Mucosa of stomach (tissue), 1 donor: ENCODE measurements at regions not wholly inside any gene's neighbourhood (a gene's known extent, or its start where the extent isn't known, plus 50 kb on each side); places are given as distances from the start of the nearest gene placed in this dataset.
"Not testable (repeated sequence)": the region's sequence is repeated elsewhere in the genome, so short reads cannot be mapped to it uniquely, and the experiment has no call there.

ENCODE experiments used
- H3K27me3 ChIP-seq: one replicate; pipeline ENCODE4 v1.7.0; 2013; ENCODE audit warnings: mild to moderate bottlenecking, low read length; ENCODE audit not compliant: control insufficient read depth, insufficient read depth
- H3K36me3 ChIP-seq: one replicate; pipeline ENCODE4 v1.7.0; 2013; ENCODE audit warnings: low read length; ENCODE audit not compliant: control insufficient read depth, insufficient read depth
- H3K4me1 ChIP-seq: one replicate; pipeline ENCODE4 v1.7.0; 2013; ENCODE audit warnings: mild to moderate bottlenecking, low read length; ENCODE audit not compliant: control insufficient read depth, insufficient read depth
- H3K4me3 ChIP-seq: one replicate; pipeline ENCODE4 v1.7.0; 2013; ENCODE audit warnings: low read length
- H3K9ac ChIP-seq: one replicate; pipeline ENCODE4 v1.7.0; 2013; ENCODE audit warnings: mild to moderate bottlenecking, low read length, moderate library complexity
- H3K9me3 ChIP-seq: one replicate; pipeline ENCODE4 v1.7.0; 2013; ENCODE audit warnings: mild to moderate bottlenecking, low read length, moderate library complexity; ENCODE audit not compliant: control insufficient read depth
- donor health status: Pancreatic carcinoma.

GRCh38 chr10:26621243-26621888 lies 76.1 kb upstream of the PDSS1 start:
- Histone ChIP-seq H3K27me3 (no peaks in the 10 kb centered on the region), H3K9me3 (no peaks in the 10 kb centered on the region), H3K4me1 (peaks cover 8% of the 10 kb centered on the region), H3K4me3 (peak overlapping the region; percentile 49), H3K9ac (peak overlapping the region; percentile 60), H3K36me3 (no peaks in the 10 kb centered on the region)

- H3K4me1 ChIP-seq = peaks cover 8% of the 10 kb centered on the region
- no peaks in the 10 kb centered on the region for H3K9me3 ChIP-seq
- H3K9ac ChIP-seq = peak overlapping the region; percentile 60
- peak overlapping the region; percentile 49 for H3K4me3 ChIP-seq
- no peaks in the 10 kb centered on the region for H3K27me3 ChIP-seq
- H3K36me3 ChIP-seq = no peaks in the 10 kb centered on the region
These were observed 75.4 kb upstream of the PDSS1 start for GRCh38 chr10:26621889-26622711.

GRCh38 chr10:26622891-26623290 lies 74.6 kb upstream of the PDSS1 start:
- no peaks in the 10 kb centered on the region for H3K36me3 ChIP-seq
- peaks cover 8% of the 10 kb centered on the region for H3K4me1 ChIP-seq
- H3K27me3 ChIP-seq = no peaks in the 10 kb centered on the region
- no peaks in the 10 kb centered on the region for H3K9me3 ChIP-seq
- H3K4me3 ChIP-seq = no peak overlapping the region
- H3K9ac ChIP-seq = no peak overlapping the region

GRCh38 chr10:26624006-26624405 lies 73.5 kb upstream of the PDSS1 start:
- Histone ChIP-seq H3K4me1 (peaks cover 8% of the 10 kb centered on the region), H3K9me3 (no peaks in the 10 kb centered on the region), H3K9ac (no peak overlapping the region), H3K27me3 (no peaks in the 10 kb centered on the region), H3K36me3 (no peaks in the 10 kb centered on the region), H3K4me3 (no peak overlapping the region)

GRCh38 chr10:26626066-26626465 lies 71.4 kb upstream of the PDSS1 start:
- Histone ChIP-seq H3K27me3 (no peaks in the 10 kb centered on the region), H3K4me1 (no peaks in the 10 kb centered on the region), H3K9me3 (no peaks in the 10 kb centered on the region), H3K36me3 (no peaks in the 10 kb centered on the region), H3K9ac (no peak overlapping the region), H3K4me3 (no peak overlapping the region)

- Histone ChIP-seq H3K4me3 (no peak overlapping the region), H3K27me3 (no peaks in the 10 kb centered on the region), H3K4me1 (no peaks in the 10 kb centered on the region), H3K36me3 (no peaks in the 10 kb centered on the region), H3K9me3 (no peaks in the 10 kb centered on the region), H3K9ac (no peak overlapping the region)
These were observed 70.2 kb upstream of the PDSS1 start for GRCh38 chr10:26627324-26627723.

GRCh38 chr10:26628395-26628794 lies 69.1 kb upstream of the PDSS1 start:
- H3K4me1 ChIP-seq = no peaks in the 10 kb centered on the region
- no peak overlapping the region for H3K4me3 ChIP-seq
- H3K9me3 ChIP-seq = no peaks in the 10 kb centered on the region
- no peaks in the 10 kb centered on the region for H3K36me3 ChIP-seq
- H3K27me3 ChIP-seq = no peaks in the 10 kb centered on the region
- no peak overlapping the region for H3K9ac ChIP-seq

- not testable (repeated sequence) for H3K36me3 ChIP-seq
These were observed 65.3 kb upstream of the PDSS1 start for GRCh38 chr10:26632171-26632570.

GRCh38 chr10:26634111-26634510 lies 63.4 kb upstream of the PDSS1 start:
- H3K9ac ChIP-seq, H3K9me3 ChIP-seq, H3K36me3 ChIP-seq, H3K27me3 ChIP-seq, H3K4me3 ChIP-seq, H3K4me1 ChIP-seq: not testable (repeated sequence)

More at GRCh38 chr10:26632171-26632570, 65.3 kb upstream of the PDSS1 start:
- H3K4me3 ChIP-seq, H3K27me3 ChIP-seq, H3K9ac ChIP-seq, H3K9me3 ChIP-seq, H3K4me1 ChIP-seq: not testable (repeated sequence)

GRCh38 chr10:26637521-26638275 lies 59.8 kb upstream of the PDSS1 start:
- no peaks in the 10 kb centered on the region for H3K36me3 ChIP-seq
- H3K9ac ChIP-seq = no peak overlapping the region
- H3K4me1 ChIP-seq = no peaks in the 10 kb centered on the region
- no peaks in the 10 kb centered on the region for H3K27me3 ChIP-seq
- H3K9me3 ChIP-seq = no peaks in the 10 kb centered on the region
- H3K4me3 ChIP-seq = no peak overlapping the region

GRCh38 chr10:26640391-26640790 lies 57.1 kb upstream of the PDSS1 start:
- Histone ChIP-seq H3K9me3 (no peaks in the 10 kb centered on the region), H3K36me3 (no peaks in the 10 kb centered on the region), H3K4me3 (no peak overlapping the region), H3K4me1 (no peaks in the 10 kb centered on the region), H3K27me3 (no peaks in the 10 kb centered on the region), H3K9ac (no peak overlapping the region)
